C4-2B (cell line): ENCODE measurements at regions not wholly inside any gene's neighbourhood (a gene's known extent, or its start where the extent isn't known, plus 50 kb on each side); places are given as distances from the start of the nearest gene placed in this dataset.

ENCODE experiments used
- ZFX ChIP-seq: fragments of 450-650 bp; IDR thresholded peaks from 2 replicates; pipeline ENCODE4 v1.6.1; 2017
- TF ChIP-seq, protein P1 (sequence below): fragments of 450-650 bp; conservative IDR thresholded peaks from 2 replicates; pipeline ENCODE4 v1.5.1; 2017; ENCODE audit warnings: mild to moderate bottlenecking

DNA sequence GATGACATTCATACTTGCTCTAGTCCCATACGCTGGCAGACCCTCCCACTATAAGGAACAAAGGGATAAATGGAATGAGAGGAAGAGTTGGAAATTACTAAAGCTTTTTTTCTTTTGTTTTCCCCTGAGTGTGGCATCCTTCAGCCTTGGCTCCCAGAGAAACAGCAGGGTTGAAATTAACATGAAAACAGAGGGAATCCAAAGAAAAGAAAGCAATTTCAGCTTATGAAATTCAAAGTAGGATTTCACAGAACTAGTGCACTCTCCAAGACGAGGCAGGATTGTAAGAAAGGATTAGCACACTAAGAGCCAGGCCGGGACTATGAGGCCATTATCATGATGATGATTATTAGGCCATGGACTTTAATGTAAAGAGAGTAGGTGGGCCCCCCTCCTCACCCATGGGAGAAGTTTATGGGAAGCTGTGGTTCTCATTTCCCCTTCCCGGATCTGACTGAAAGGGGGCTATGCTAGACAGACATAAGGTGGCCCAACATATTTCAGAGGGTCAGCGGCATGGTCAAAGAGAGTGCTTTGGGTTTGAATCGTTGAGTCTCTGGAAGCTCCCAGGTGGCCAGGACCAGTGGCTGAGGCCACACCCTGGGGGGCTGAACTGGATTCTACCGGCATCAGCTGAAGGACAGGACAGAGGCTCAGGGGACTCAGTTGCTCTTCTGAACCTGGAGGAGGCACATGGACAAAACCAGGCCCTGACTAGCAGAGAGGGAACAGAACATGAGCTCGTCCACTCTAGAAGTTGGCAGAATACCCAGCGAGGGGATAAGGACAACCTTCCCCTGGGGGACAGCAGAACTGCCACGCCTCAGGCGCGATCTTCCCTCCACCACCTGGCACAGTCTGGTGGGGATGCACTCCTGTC, 100.1 kb upstream of the ARL4C start:
- TF ChIP-seq, protein P1, sequence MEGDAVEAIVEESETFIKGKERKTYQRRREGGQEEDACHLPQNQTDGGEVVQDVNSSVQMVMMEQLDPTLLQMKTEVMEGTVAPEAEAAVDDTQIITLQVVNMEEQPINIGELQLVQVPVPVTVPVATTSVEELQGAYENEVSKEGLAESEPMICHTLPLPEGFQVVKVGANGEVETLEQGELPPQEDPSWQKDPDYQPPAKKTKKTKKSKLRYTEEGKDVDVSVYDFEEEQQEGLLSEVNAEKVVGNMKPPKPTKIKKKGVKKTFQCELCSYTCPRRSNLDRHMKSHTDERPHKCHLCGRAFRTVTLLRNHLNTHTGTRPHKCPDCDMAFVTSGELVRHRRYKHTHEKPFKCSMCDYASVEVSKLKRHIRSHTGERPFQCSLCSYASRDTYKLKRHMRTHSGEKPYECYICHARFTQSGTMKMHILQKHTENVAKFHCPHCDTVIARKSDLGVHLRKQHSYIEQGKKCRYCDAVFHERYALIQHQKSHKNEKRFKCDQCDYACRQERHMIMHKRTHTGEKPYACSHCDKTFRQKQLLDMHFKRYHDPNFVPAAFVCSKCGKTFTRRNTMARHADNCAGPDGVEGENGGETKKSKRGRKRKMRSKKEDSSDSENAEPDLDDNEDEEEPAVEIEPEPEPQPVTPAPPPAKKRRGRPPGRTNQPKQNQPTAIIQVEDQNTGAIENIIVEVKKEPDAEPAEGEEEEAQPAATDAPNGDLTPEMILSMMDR: no peak
- TF ChIP-seq ZFX: no peak
